ENCODE measurements at regions not wholly inside any gene's neighbourhood (a gene's known extent, or its start where the extent isn't known, plus 50 kb on each side); places are given as distances from the start of the nearest gene placed in this dataset.

DNA sequence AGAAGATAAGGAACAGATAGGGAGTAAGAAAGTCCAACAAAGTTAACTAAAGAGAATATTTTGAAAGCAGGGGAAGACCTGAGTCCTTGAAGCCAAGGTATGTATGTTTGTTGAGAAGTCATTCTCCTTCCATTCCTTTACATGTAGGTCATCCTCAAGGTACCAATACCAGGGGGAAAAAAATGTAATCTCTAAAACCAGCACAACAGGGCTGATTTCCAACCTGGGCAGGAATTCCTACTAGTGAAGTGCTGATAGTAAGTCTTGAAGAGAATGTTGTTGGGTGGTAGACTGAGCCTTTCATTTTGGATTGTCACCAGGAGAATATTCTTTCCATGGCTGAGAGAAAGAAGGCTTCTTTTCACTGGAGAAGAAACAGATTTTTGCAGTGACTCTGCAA is 117.1 kb upstream of the ZNF462 start:
- intact Hi-C loops (cut with DNase I), result no loop called here
- TF ChIP-seq, protein P1, sequence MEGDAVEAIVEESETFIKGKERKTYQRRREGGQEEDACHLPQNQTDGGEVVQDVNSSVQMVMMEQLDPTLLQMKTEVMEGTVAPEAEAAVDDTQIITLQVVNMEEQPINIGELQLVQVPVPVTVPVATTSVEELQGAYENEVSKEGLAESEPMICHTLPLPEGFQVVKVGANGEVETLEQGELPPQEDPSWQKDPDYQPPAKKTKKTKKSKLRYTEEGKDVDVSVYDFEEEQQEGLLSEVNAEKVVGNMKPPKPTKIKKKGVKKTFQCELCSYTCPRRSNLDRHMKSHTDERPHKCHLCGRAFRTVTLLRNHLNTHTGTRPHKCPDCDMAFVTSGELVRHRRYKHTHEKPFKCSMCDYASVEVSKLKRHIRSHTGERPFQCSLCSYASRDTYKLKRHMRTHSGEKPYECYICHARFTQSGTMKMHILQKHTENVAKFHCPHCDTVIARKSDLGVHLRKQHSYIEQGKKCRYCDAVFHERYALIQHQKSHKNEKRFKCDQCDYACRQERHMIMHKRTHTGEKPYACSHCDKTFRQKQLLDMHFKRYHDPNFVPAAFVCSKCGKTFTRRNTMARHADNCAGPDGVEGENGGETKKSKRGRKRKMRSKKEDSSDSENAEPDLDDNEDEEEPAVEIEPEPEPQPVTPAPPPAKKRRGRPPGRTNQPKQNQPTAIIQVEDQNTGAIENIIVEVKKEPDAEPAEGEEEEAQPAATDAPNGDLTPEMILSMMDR (IDR thresholded peaks at IDR 0.05), result no peak
- Histone ChIP-seq H3K9me3 (no peaks in the 10 kb centered on the region), H3K36me3 (ENCODE audit: insufficient read depth in 1 of 2, low read depth in 1 of 2) (no peaks in the 10 kb centered on the region), H3K4me1 (no peaks in the 10 kb centered on the region), H3K27me3 (ENCODE audit: insufficient read depth in 3 of 3, low read length in 2 of 3) (no peaks in the 10 kb centered on the region), H3K4me3 (no peak overlapping the region), H3K27ac (no peak overlapping the region)
- DNase-seq (no peak), ATAC-seq (no peak)

DNA sequence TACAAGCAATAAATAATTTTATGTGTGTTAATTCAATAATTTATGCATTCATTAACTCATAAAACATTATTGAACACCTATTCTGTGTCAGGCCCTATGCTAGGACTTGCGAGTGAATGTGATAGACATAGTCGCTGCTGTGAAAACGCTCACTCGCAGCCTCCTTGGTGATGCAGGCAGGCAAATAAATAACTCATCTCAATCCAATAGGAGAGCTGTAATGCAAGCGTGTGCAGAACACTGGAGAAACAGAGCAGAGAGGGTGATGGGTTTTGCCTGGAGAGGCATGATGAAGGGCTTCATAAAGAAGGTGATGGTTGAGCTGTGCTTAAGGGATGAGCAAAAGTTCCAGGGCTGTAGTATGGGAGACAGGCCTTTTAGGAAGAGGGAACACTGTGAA is 111.3 kb upstream of the ZNF462 start:
- 73 to 88% (median 75%) methylated on average over 5 of the region's 5 CpGs for WGBS, 3 donors
- Histone ChIP-seq H3K27ac (peak overlapping the region; percentile 47), H3K4me3 (no peak overlapping the region), H3K4me1 (peaks cover 25% of the 10 kb centered on the region), H3K9me3 (no peaks in the 10 kb centered on the region), H3K27me3 (ENCODE audit: insufficient read depth in 3 of 3, low read length in 2 of 3) (no peaks in the 10 kb centered on the region), H3K36me3 (ENCODE audit: insufficient read depth in 1 of 2, low read depth in 1 of 2) (no peaks in the 10 kb centered on the region)
- ATAC-seq, result no peak
- TF ChIP-seq, protein P1 (IDR thresholded peaks at IDR 0.05), result no peak
- intact Hi-C loops (cut with DNase I), result loop anchor here in 1 of 2 donors (5.0 kb wide), 1 partner anchor 44 kb away; no protein-coding TSS in a partner anchor
- no peak for DNase-seq

DNA sequence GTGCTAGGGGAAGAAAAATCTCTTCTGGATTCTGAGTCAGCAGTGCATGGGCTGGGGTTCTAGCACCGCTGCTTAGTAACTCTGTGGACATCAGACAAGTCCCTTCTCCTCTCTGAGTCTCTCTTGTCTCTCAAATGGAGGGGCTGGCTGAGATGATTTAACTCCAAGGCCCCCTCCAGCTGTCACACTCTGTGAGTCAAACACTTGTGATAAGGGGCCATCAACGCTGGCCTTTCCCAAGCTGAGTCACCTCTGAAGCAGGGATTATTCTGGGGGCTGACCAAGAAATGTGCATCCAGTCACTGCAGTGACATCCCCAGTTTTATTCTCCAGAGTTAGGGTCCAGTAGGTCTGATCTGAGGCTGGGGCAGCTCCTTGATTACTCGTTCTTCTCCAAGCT is 110.4 kb upstream of the ZNF462 start:
- Histone ChIP-seq H3K27ac (peak overlapping the region; percentile 47), H3K4me3 (no peak overlapping the region), H3K27me3 (ENCODE audit: insufficient read depth in 3 of 3, low read length in 2 of 3) (no peaks in the 10 kb centered on the region), H3K9me3 (no peaks in the 10 kb centered on the region), H3K4me1 (peaks cover 33% of the 10 kb centered on the region), H3K36me3 (ENCODE audit: insufficient read depth in 1 of 2, low read depth in 1 of 2) (no peaks in the 10 kb centered on the region)
- DNase-seq (no peak), ATAC-seq (peak in 1 of 4 donors; percentile 23)
- intact Hi-C loops (cut with DNase I), result loop anchor here in 1 of 2 donors (5.0 kb wide), 1 partner anchor 45 kb away; no protein-coding TSS in a partner anchor
- WGBS, 3 donors, result 72 to 78% (median 78%) methylated on average over 3 of the region's 3 CpGs
- TF ChIP-seq, protein P1 (IDR thresholded peaks at IDR 0.05), result no peak

DNA sequence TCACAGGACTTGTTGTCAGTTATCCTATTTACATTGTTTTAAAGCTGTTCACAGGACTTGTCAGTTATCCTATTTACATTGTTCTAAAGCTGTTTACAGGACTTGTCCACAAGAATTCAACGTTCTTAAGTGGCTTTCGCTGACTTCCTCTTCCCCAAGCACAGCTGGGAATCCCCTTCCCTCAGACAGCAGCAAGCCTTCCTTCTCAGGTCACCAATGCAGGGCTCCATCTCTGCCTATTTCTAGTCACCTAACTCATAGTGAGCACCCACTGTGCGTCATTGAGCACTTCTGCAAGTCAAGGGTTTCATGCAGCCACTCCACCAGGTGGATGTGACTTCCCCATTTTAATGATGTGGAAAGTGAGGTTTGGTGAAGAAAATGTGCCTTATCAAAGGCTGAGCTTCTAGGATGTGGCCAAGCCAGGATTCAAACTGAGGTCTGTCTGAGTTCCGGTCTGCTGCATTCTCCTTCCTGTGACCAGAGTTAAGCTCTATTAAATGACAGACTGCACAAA is 109.8 kb upstream of the ZNF462 start:
- ATAC-seq (no peak), DNase-seq (no peak)
- Histone ChIP-seq H3K27me3 (ENCODE audit: insufficient read depth in 3 of 3, low read length in 2 of 3) (no peaks in the 10 kb centered on the region), H3K4me1 (peaks cover 37% of the 10 kb centered on the region), H3K9me3 (no peaks in the 10 kb centered on the region), H3K4me3 (no peak overlapping the region), H3K27ac (peak overlapping the region; percentile 47), H3K36me3 (ENCODE audit: insufficient read depth in 1 of 2, low read depth in 1 of 2) (no peaks in the 10 kb centered on the region)
- intact Hi-C loops (cut with DNase I), result loop anchor here in 1 of 2 donors (5.0 kb wide), 1 partner anchor 46 kb away; no protein-coding TSS in a partner anchor
- WGBS, 3 donors, result 60 to 72% (median 64%) methylated on average over 4 of the region's 4 CpGs
- TF ChIP-seq, protein P1 (IDR thresholded peaks at IDR 0.05), result no peak

DNA sequence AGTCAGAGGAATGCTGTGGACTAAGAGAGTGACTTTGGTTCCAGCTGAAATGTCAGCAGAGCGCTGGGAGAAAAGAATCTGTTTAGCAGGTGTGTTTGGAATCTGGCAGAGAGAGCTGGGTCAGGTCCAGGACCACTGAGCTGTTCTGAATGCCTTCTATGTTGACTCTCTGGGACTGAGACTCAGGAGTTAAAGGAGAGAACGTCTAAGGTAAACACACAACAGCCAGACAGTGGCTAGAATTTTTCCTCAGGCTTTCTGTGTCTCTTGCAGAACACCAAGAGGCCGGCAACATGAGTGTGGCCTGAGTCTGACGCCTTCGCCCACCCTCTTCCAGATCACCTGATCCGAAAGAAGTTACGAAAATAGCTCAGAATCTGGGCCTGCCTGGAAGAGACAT is 107.2 kb upstream of the ZNF462 start:
- ATAC-seq (peak; percentile 87 to 91 (median 88)), DNase-seq (peak; percentile 18 to 64)
- TF ChIP-seq, protein P1 (IDR thresholded peaks at IDR 0.05), result no peak
- WGBS, 3 donors, result 17 to 33% (median 24%) methylated on average over 7 of the region's 7 CpGs
- intact Hi-C loops (cut with DNase I), result loop anchor here in 1 of 2 donors (5.0 kb wide), 1 partner anchor 107 kb away; the partner anchor contains the start of gene ZNF462
- Histone ChIP-seq H3K4me1 (peaks cover 56% of the 10 kb centered on the region), H3K27ac (peak overlapping the region; percentile 89), H3K4me3 (peak overlapping the region; percentile 30), H3K27me3 (ENCODE audit: insufficient read depth in 3 of 3, low read length in 2 of 3) (no peaks in the 10 kb centered on the region), H3K9me3 (no peaks in the 10 kb centered on the region), H3K36me3 (ENCODE audit: insufficient read depth in 1 of 2, low read depth in 1 of 2) (no peaks in the 10 kb centered on the region)

Data from psoas muscle (tissue), 7 donors.